ENCODE measurements at regions not wholly inside any gene's neighbourhood (a gene's known extent, or its start where the extent isn't known, plus 50 kb on each side); places are given as distances from the start of the nearest gene placed in this dataset.

DNA sequence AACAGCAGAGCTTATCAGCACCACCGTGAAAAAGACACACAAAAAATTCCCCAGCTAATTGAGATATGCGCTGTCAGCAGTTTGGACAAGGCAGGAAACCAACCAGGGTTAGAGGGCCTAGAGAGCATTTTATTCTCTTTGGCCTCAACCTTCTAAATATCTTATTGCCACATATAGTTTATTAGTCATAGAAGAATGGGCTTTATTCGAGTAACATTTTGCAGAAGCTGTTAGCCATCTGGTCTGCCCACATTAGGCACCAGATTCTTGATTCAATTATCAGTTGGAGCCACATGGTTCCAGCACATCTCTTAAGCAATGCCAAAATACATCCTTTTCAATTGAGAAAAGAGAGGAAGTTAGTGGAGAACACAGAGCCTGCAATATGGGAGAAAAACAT is 109.9 kb upstream of the CXADR start:
- intact Hi-C loops (cut with DNase I): no loop called here
- H3K36me3 ChIP-seq: no peaks in the 10 kb centered on the region
- TF ChIP-seq, protein P1, sequence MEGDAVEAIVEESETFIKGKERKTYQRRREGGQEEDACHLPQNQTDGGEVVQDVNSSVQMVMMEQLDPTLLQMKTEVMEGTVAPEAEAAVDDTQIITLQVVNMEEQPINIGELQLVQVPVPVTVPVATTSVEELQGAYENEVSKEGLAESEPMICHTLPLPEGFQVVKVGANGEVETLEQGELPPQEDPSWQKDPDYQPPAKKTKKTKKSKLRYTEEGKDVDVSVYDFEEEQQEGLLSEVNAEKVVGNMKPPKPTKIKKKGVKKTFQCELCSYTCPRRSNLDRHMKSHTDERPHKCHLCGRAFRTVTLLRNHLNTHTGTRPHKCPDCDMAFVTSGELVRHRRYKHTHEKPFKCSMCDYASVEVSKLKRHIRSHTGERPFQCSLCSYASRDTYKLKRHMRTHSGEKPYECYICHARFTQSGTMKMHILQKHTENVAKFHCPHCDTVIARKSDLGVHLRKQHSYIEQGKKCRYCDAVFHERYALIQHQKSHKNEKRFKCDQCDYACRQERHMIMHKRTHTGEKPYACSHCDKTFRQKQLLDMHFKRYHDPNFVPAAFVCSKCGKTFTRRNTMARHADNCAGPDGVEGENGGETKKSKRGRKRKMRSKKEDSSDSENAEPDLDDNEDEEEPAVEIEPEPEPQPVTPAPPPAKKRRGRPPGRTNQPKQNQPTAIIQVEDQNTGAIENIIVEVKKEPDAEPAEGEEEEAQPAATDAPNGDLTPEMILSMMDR (IDR thresholded peaks at IDR 0.05): no peak
- H3K27me3 ChIP-seq: no peaks in the 10 kb centered on the region
- ATAC-seq (peak; percentile 45), DNase-seq (no peak)
- no peaks in the 10 kb centered on the region for H3K4me1 ChIP-seq
- H3K27ac ChIP-seq: no peak overlapping the region
- no peaks in the 10 kb centered on the region for H3K9me3 ChIP-seq
- H3K4me3 ChIP-seq: no peak overlapping the region

DNA sequence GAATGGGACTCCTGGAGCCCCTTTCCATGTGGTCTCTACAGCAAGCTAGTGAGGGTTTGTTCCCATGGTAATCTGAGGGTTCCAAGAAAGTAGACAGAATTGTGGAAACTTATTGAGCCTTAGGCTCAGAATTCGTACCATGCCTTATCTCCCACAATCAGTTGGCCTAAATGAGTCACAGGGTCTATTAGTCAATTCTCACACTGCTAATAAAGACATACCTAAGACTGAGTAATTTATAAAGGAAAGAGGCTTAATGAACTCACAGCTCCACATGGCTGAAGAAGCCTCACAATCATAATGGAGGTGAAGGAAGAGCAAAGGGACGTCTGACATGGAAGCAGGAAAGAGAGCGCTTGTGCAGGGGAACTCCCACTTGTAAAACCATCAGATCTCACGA is 106.6 kb upstream of the CXADR start:
- ATAC-seq: no peak
- Histone ChIP-seq H3K4me1 (no peaks in the 10 kb centered on the region), H3K4me3 (no peak overlapping the region), H3K9me3 (no peaks in the 10 kb centered on the region), H3K27ac (no peak overlapping the region), H3K36me3 (no peaks in the 10 kb centered on the region), H3K27me3 (no peaks in the 10 kb centered on the region)
- intact Hi-C loops (cut with DNase I): no loop called here
- TF ChIP-seq, protein P1 (IDR thresholded peaks at IDR 0.05): no peak
- no peak for DNase-seq

- no peak overlapping the region for H3K4me3 ChIP-seq
- H3K9me3 ChIP-seq: no peaks in the 10 kb centered on the region
- H3K4me1 ChIP-seq: no peaks in the 10 kb centered on the region
- H3K27ac ChIP-seq: no peak overlapping the region
- H3K36me3 ChIP-seq: no peaks in the 10 kb centered on the region
- ATAC-seq (no peak), DNase-seq (no peak)
- intact Hi-C loops (cut with DNase I): no loop called here
- H3K27me3 ChIP-seq: no peaks in the 10 kb centered on the region
- TF ChIP-seq, protein P1 (IDR thresholded peaks at IDR 0.05): no peak
Observed at GRCh38 chr21:17414766-17415165, 98.1 kb upstream of the CXADR start.

DNA sequence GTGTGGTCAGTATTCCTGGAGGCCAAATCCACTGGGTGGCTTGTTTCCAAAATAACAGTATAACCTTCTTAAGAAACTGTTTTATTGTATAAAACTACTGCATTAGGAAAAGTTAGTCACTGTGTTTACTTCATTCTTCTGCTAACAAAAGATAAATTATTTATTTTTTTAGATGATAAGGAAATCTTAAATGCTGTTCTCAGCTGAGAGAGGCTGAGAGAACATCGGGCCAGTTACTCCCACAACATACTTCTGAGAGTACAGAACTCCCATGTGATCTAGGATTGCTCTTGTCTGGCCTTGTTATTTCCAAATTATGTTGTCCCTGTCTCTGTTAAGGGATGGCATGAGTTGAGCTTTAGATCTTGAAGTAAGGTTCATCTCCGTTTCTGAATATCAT is 96.7 kb upstream of the CXADR start:
- no peaks in the 10 kb centered on the region for H3K4me1 ChIP-seq
- no peaks in the 10 kb centered on the region for H3K36me3 ChIP-seq
- no peak for DNase-seq
- ATAC-seq: no peak
- intact Hi-C loops (cut with DNase I): no loop called here
- H3K9me3 ChIP-seq: no peaks in the 10 kb centered on the region
- H3K27ac ChIP-seq: no peak overlapping the region
- no peak overlapping the region for H3K4me3 ChIP-seq
- H3K27me3 ChIP-seq: no peaks in the 10 kb centered on the region
- TF ChIP-seq, protein P1 (IDR thresholded peaks at IDR 0.05): no peak

GRCh38 chr21:17422931-17423330 is 89.9 kb upstream of the CXADR start:
- Histone ChIP-seq H3K36me3 (no peaks in the 10 kb centered on the region), H3K27ac (no peak overlapping the region), H3K9me3 (no peaks in the 10 kb centered on the region), H3K4me3 (no peak overlapping the region), H3K27me3 (no peaks in the 10 kb centered on the region), H3K4me1 (no peaks in the 10 kb centered on the region)
- ATAC-seq: no peak
- intact Hi-C loops (cut with DNase I): no loop called here
- no peak for DNase-seq
- TF ChIP-seq, protein P1 (IDR thresholded peaks at IDR 0.05): no peak

GRCh38 chr21:17427157-17427556 is 85.7 kb upstream of the CXADR start:
- no peaks in the 10 kb centered on the region for H3K27me3 ChIP-seq
- ATAC-seq (no peak), DNase-seq (no peak)
- H3K27ac ChIP-seq: no peak overlapping the region
- H3K4me1 ChIP-seq: no peaks in the 10 kb centered on the region
- no peak overlapping the region for H3K4me3 ChIP-seq
- no peaks in the 10 kb centered on the region for H3K36me3 ChIP-seq
- H3K9me3 ChIP-seq: no peaks in the 10 kb centered on the region
- TF ChIP-seq, protein P1 (IDR thresholded peaks at IDR 0.05): no peak
- intact Hi-C loops (cut with DNase I): no loop called here
